ENCODE measurements at regions not wholly inside any gene's neighbourhood (a gene's known extent, or its start where the extent isn't known, plus 50 kb on each side); places are given as distances from the start of the nearest gene placed in this dataset.

- Histone ChIP-seq H3K4me3 (no peak overlapping the region), H3K27me3 (no peaks in the 10 kb centered on the region), H3K9me3 (no peaks in the 10 kb centered on the region), H3K4me1 (no peaks in the 10 kb centered on the region), H3K36me3 (no peaks in the 10 kb centered on the region), H3K27ac (no peak overlapping the region)
- TF ChIP-seq CTCF (IDR thresholded peaks at IDR 0.05) (no peak), POLR2A (IDR thresholded peaks at IDR 0.05) (no peak)
- ATAC-seq (no peak), DNase-seq (no peak)
- WGBS (ENCODE audit: insufficient coverage, low coverage, low lambda C conversion rate, missing lambda C conversion rate) = 51% methylated on average over 5 of the region's 5 CpGs
- intact Hi-C loops (cut with DNase I) = no loop called here
Observed at GRCh38 chr2:198376677-198377076, 572.3 kb downstream of the PLCL1 start.

- ATAC-seq (no peak), DNase-seq (no peak)
- Histone ChIP-seq H3K9me3 (no peaks in the 10 kb centered on the region), H3K4me1 (no peaks in the 10 kb centered on the region), H3K36me3 (no peaks in the 10 kb centered on the region), H3K4me3 (no peak overlapping the region), H3K27me3 (no peaks in the 10 kb centered on the region), H3K27ac (no peak overlapping the region)
- TF ChIP-seq POLR2A (IDR thresholded peaks at IDR 0.05) (no peak), CTCF (IDR thresholded peaks at IDR 0.05) (no peak)
- intact Hi-C loops (cut with DNase I) = no loop called here
- 71% methylated on average over 2 of the region's 4 CpGs for WGBS (ENCODE audit: insufficient coverage, low coverage, low lambda C conversion rate, missing lambda C conversion rate)
Observed at GRCh38 chr2:198375083-198375410, 570.7 kb downstream of the PLCL1 start.

GRCh38 chr2:198374375-198375082 is 570.1 kb downstream of the PLCL1 start:
- H3K27me3 ChIP-seq = no peaks in the 10 kb centered on the region
- no peak overlapping the region for H3K4me3 ChIP-seq
- no peaks in the 10 kb centered on the region for H3K36me3 ChIP-seq
- no peaks in the 10 kb centered on the region for H3K9me3 ChIP-seq
- no peaks in the 10 kb centered on the region for H3K4me1 ChIP-seq
- ATAC-seq (peak; percentile 45 to 57 (median 50)), DNase-seq (no peak)
- H3K27ac ChIP-seq = no peak overlapping the region
- WGBS (ENCODE audit: insufficient coverage, low coverage, low lambda C conversion rate, missing lambda C conversion rate) = 31% methylated on average over 3 of the region's 3 CpGs
- no peak for TF ChIP-seq POLR2A (IDR thresholded peaks at IDR 0.05)
- TF ChIP-seq CTCF (IDR thresholded peaks at IDR 0.05) = peak; percentile 28 to 63 (median 50)
- intact Hi-C loops (cut with DNase I) = no loop called here

GRCh38 chr2:198371921-198372543 is 567.6 kb downstream of the PLCL1 start:
- no peak for DNase-seq
- no peak overlapping the region for H3K4me3 ChIP-seq
- H3K27me3 ChIP-seq = no peaks in the 10 kb centered on the region
- no peaks in the 10 kb centered on the region for H3K36me3 ChIP-seq
- H3K27ac ChIP-seq = no peak overlapping the region
- ATAC-seq = no peak
- TF ChIP-seq CTCF (IDR thresholded peaks at IDR 0.05) = no peak
- TF ChIP-seq POLR2A (IDR thresholded peaks at IDR 0.05) = no peak
- no peaks in the 10 kb centered on the region for H3K4me1 ChIP-seq
- intact Hi-C loops (cut with DNase I) = no loop called here
- 68% methylated on average over 10 of the region's 10 CpGs for WGBS (ENCODE audit: insufficient coverage, low coverage, low lambda C conversion rate, missing lambda C conversion rate)
- no peaks in the 10 kb centered on the region for H3K9me3 ChIP-seq
